Effector memory CD8-positive, alpha-beta T cell (primary cell): ENCODE measurements at regions not wholly inside any gene's neighbourhood (a gene's known extent, or its start where the extent isn't known, plus 50 kb on each side); places are given as distances from the start of the nearest gene placed in this dataset.

ENCODE experiments used
- ATAC-seq: fragments of 150-1000 bp; cut with Tn5 transposase; replicated peaks from 2 replicates; pipeline ENCODE4 v1.10.0; 2021; ENCODE audit warnings: mild to moderate bottlenecking, moderate library complexity
- DNase-seq, 3 experiments: peaks; one replicate each; pipeline ENCODE4 v3.0.0; 2021
- H3K27ac Mint-ChIP-seq, 2 donors: one replicate each; pipeline ENCODE4 v1.8.0; 2022; ENCODE audit warnings: mild to moderate bottlenecking in 2 of 2, mixed read lengths in 2 of 2, moderate library complexity in 2 of 2
- H3K27me3 Mint-ChIP-seq, 2 donors: one replicate each; pipeline ENCODE4 v1.8.0; 2022; ENCODE audit warnings: mixed read lengths in 2 of 2
- H3K36me3 Mint-ChIP-seq: one replicate; pipeline ENCODE4 v1.8.0; 2022; ENCODE audit warnings: mild to moderate bottlenecking, moderate library complexity, mixed read lengths; ENCODE audit not compliant: insufficient read depth
- H3K4me1 Mint-ChIP-seq, 2 donors: one replicate each; pipeline ENCODE4 v1.8.0; 2022; ENCODE audit warnings: low read depth in 2 of 2, mixed read lengths in 2 of 2
- H3K4me3 Mint-ChIP-seq, 2 donors: one replicate each; pipeline ENCODE4 v1.8.0; 2022; ENCODE audit warnings: mild to moderate bottlenecking in 2 of 2, mixed read lengths in 2 of 2, moderate library complexity in 2 of 2
- H3K9me3 Mint-ChIP-seq, 2 donors: one replicate each; pipeline ENCODE4 v1.8.0; 2022; ENCODE audit warnings: mixed read lengths in 2 of 2

- H3K4me3 Mint-ChIP-seq, result no peak overlapping the region
- H3K4me1 Mint-ChIP-seq, result no peaks in the 10 kb centered on the region
- peaks cover 3% of the 10 kb centered on the region for H3K36me3 Mint-ChIP-seq
- H3K27ac Mint-ChIP-seq, result no peak overlapping the region
- no peaks in the 10 kb centered on the region for H3K27me3 Mint-ChIP-seq
- ATAC-seq, result no peak
- no peak for DNase-seq
- peaks cover 6 to 30% of the 10 kb centered on the region in 2 donors for H3K9me3 Mint-ChIP-seq
These were observed 865.7 kb upstream of the MGAT4C start for GRCh38 chr12:87121896-87122295.

- DNase-seq (no peak), ATAC-seq (no peak)
- no peak overlapping the region for H3K27ac Mint-ChIP-seq
- no peaks in the 10 kb centered on the region for H3K4me1 Mint-ChIP-seq
- H3K9me3 Mint-ChIP-seq, result peaks cover 6 to 34% of the 10 kb centered on the region in 2 donors
- H3K36me3 Mint-ChIP-seq, result peaks cover 3% of the 10 kb centered on the region
- no peak overlapping the region for H3K4me3 Mint-ChIP-seq
- no peaks in the 10 kb centered on the region for H3K27me3 Mint-ChIP-seq
These were observed 864.2 kb upstream of the MGAT4C start for GRCh38 chr12:87120440-87120839.

- no peak overlapping the region for H3K27ac Mint-ChIP-seq
- no peak for DNase-seq
- H3K4me1 Mint-ChIP-seq, result no peaks in the 10 kb centered on the region
- H3K27me3 Mint-ChIP-seq, result no peaks in the 10 kb centered on the region
- ATAC-seq, result no peak
- H3K9me3 Mint-ChIP-seq, result peaks cover 4 to 34% of the 10 kb centered on the region in 2 donors
- H3K36me3 Mint-ChIP-seq, result peaks cover 3% of the 10 kb centered on the region
- H3K4me3 Mint-ChIP-seq, result no peak overlapping the region
These were observed 863.5 kb upstream of the MGAT4C start for GRCh38 chr12:87119713-87120112.

- H3K27me3 Mint-ChIP-seq, result no peaks in the 10 kb centered on the region
- no peaks in the 10 kb centered on the region for H3K4me1 Mint-ChIP-seq
These were observed 861.3 kb upstream of the MGAT4C start for GRCh38 chr12:87117526-87117925.

GRCh38 chr12:87116780-87117179 is 860.6 kb upstream of the MGAT4C start:
- H3K36me3 Mint-ChIP-seq, result peaks cover 3% of the 10 kb centered on the region
- H3K9me3 Mint-ChIP-seq, result peaks cover 4 to 10% of the 10 kb centered on the region in 2 donors
- H3K4me1 Mint-ChIP-seq, result no peaks in the 10 kb centered on the region
- DNase-seq, result no peak
- no peaks in the 10 kb centered on the region for H3K27me3 Mint-ChIP-seq
- H3K27ac Mint-ChIP-seq, result no peak overlapping the region
- no peak for ATAC-seq
- no peak overlapping the region for H3K4me3 Mint-ChIP-seq

More at GRCh38 chr12:87117526-87117925, 861.3 kb upstream of the MGAT4C start:
- peaks cover 3% of the 10 kb centered on the region for H3K36me3 Mint-ChIP-seq
- DNase-seq (no peak), ATAC-seq (no peak)
- peaks cover 8 to 17% of the 10 kb centered on the region in 2 donors for H3K9me3 Mint-ChIP-seq
- H3K4me3 Mint-ChIP-seq, result no peak overlapping the region
- H3K27ac Mint-ChIP-seq, result no peak overlapping the region

- peaks cover 3% of the 10 kb centered on the region for H3K36me3 Mint-ChIP-seq
- ATAC-seq, result no peak
- H3K9me3 Mint-ChIP-seq, result peaks cover 6 to 10% of the 10 kb centered on the region in 2 donors
- no peak for DNase-seq
- no peak overlapping the region for H3K27ac Mint-ChIP-seq
- no peaks in the 10 kb centered on the region for H3K4me1 Mint-ChIP-seq
- no peak overlapping the region for H3K4me3 Mint-ChIP-seq
- no peaks in the 10 kb centered on the region for H3K27me3 Mint-ChIP-seq
These were observed 856.6 kb upstream of the MGAT4C start for GRCh38 chr12:87112571-87113345.

GRCh38 chr12:87107766-87108165 is 851.6 kb upstream of the MGAT4C start:
- no peak overlapping the region for H3K4me3 Mint-ChIP-seq
- ATAC-seq (no peak), DNase-seq (no peak)
- H3K36me3 Mint-ChIP-seq, result no peaks in the 10 kb centered on the region
- H3K27me3 Mint-ChIP-seq, result no peaks in the 10 kb centered on the region
- H3K9me3 Mint-ChIP-seq, result peaks cover 0 to 4% of the 10 kb centered on the region in 2 donors
- H3K27ac Mint-ChIP-seq, result no peak overlapping the region
- no peaks in the 10 kb centered on the region for H3K4me1 Mint-ChIP-seq

- Mint-ChIP-seq H3K9me3 (peaks cover 0 to 4% of the 10 kb centered on the region in 2 donors), H3K4me3 (no peak overlapping the region), H3K4me1 (no peaks in the 10 kb centered on the region), H3K27me3 (no peaks in the 10 kb centered on the region), H3K27ac (no peak overlapping the region), H3K36me3 (no peaks in the 10 kb centered on the region)
- ATAC-seq (no peak), DNase-seq (no peak)
These were observed 851.1 kb upstream of the MGAT4C start for GRCh38 chr12:87107270-87107669.

GRCh38 chr12:87096082-87096585 is 839.9 kb upstream of the MGAT4C start:
- no peak for ATAC-seq
- no peak overlapping the region for H3K27ac Mint-ChIP-seq
- peaks cover 0 to 2% of the 10 kb centered on the region in 2 donors for H3K9me3 Mint-ChIP-seq
- H3K36me3 Mint-ChIP-seq, result no peaks in the 10 kb centered on the region
- no peaks in the 10 kb centered on the region for H3K4me1 Mint-ChIP-seq
- no peak overlapping the region for H3K4me3 Mint-ChIP-seq
- no peaks in the 10 kb centered on the region for H3K27me3 Mint-ChIP-seq
- DNase-seq, result no peak

GRCh38 chr12:87094356-87094755 is 838.2 kb upstream of the MGAT4C start:
- Mint-ChIP-seq H3K4me1 (no peaks in the 10 kb centered on the region), H3K36me3 (no peaks in the 10 kb centered on the region), H3K9me3 (peaks cover 0 to 2% of the 10 kb centered on the region in 2 donors), H3K4me3 (no peak overlapping the region), H3K27ac (no peak overlapping the region), H3K27me3 (no peaks in the 10 kb centered on the region)
- no peak for DNase-seq
- no peak for ATAC-seq

GRCh38 chr12:87092421-87092820 is 836.2 kb upstream of the MGAT4C start:
- no peaks in the 10 kb centered on the region for H3K36me3 Mint-ChIP-seq
- H3K27ac Mint-ChIP-seq, result no peak overlapping the region
- H3K4me1 Mint-ChIP-seq, result no peaks in the 10 kb centered on the region
- DNase-seq (no peak), ATAC-seq (no peak)
- no peaks in the 10 kb centered on the region for H3K27me3 Mint-ChIP-seq
- peaks cover 0 to 3% of the 10 kb centered on the region in 2 donors for H3K9me3 Mint-ChIP-seq
- H3K4me3 Mint-ChIP-seq, result no peak overlapping the region

GRCh38 chr12:87086118-87086891 is 830.1 kb upstream of the MGAT4C start:
- DNase-seq, result no peak
- Mint-ChIP-seq H3K4me3 (no peak overlapping the region), H3K27me3 (no peaks in the 10 kb centered on the region), H3K4me1 (no peaks in the 10 kb centered on the region), H3K27ac (no peak overlapping the region), H3K9me3 (peaks cover 6 to 7% of the 10 kb centered on the region in 2 donors), H3K36me3 (no peaks in the 10 kb centered on the region)
- no peak for ATAC-seq

GRCh38 chr12:87085286-87085685 is 829.1 kb upstream of the MGAT4C start:
- no peak for DNase-seq
- no peaks in the 10 kb centered on the region for H3K4me1 Mint-ChIP-seq
- no peak overlapping the region for H3K27ac Mint-ChIP-seq
- no peaks in the 10 kb centered on the region for H3K27me3 Mint-ChIP-seq
- no peaks in the 10 kb centered on the region for H3K36me3 Mint-ChIP-seq
- peaks cover 6 to 7% of the 10 kb centered on the region in 2 donors for H3K9me3 Mint-ChIP-seq
- no peak overlapping the region for H3K4me3 Mint-ChIP-seq
- no peak for ATAC-seq

- Mint-ChIP-seq H3K27ac (no peak overlapping the region), H3K9me3 (peaks cover 6 to 7% of the 10 kb centered on the region in 2 donors), H3K4me3 (no peak overlapping the region), H3K27me3 (no peaks in the 10 kb centered on the region), H3K4me1 (no peaks in the 10 kb centered on the region), H3K36me3 (no peaks in the 10 kb centered on the region)
- no peak for ATAC-seq
- no peak for DNase-seq
These were observed 826.6 kb upstream of the MGAT4C start for GRCh38 chr12:87082756-87083155.
